AG10803 (cell line): ENCODE measurements at regions not wholly inside any gene's neighbourhood (a gene's known extent, or its start where the extent isn't known, plus 50 kb on each side); places are given as distances from the start of the nearest gene placed in this dataset.

Experiments used
- DNase-seq: peaks from one replicate; pipeline ENCODE4 v3.0.0; 2010; ENCODE audit warnings: low read depth
- H3K4me3 ChIP-seq: 2 replicates; pipeline ENCODE4 v1.5.1; 2011; ENCODE audit warnings: mild to moderate bottlenecking, low read length, control low read depth
- TF ChIP-seq, protein P1 (sequence below): conservative IDR thresholded peaks from 2 replicates; pipeline ENCODE4 v1.5.1; 2011; ENCODE audit warnings: mild to moderate bottlenecking, low read length, control low read depth, inconsistent platforms

- TF ChIP-seq, protein P1, sequence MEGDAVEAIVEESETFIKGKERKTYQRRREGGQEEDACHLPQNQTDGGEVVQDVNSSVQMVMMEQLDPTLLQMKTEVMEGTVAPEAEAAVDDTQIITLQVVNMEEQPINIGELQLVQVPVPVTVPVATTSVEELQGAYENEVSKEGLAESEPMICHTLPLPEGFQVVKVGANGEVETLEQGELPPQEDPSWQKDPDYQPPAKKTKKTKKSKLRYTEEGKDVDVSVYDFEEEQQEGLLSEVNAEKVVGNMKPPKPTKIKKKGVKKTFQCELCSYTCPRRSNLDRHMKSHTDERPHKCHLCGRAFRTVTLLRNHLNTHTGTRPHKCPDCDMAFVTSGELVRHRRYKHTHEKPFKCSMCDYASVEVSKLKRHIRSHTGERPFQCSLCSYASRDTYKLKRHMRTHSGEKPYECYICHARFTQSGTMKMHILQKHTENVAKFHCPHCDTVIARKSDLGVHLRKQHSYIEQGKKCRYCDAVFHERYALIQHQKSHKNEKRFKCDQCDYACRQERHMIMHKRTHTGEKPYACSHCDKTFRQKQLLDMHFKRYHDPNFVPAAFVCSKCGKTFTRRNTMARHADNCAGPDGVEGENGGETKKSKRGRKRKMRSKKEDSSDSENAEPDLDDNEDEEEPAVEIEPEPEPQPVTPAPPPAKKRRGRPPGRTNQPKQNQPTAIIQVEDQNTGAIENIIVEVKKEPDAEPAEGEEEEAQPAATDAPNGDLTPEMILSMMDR = no peak
- DNase-seq = no peak
- H3K4me3 ChIP-seq = no peak overlapping the region
Measured at GRCh38 chr18:64876833-64877232, 727.9 kb upstream of the LINC00305 start.

DNA sequence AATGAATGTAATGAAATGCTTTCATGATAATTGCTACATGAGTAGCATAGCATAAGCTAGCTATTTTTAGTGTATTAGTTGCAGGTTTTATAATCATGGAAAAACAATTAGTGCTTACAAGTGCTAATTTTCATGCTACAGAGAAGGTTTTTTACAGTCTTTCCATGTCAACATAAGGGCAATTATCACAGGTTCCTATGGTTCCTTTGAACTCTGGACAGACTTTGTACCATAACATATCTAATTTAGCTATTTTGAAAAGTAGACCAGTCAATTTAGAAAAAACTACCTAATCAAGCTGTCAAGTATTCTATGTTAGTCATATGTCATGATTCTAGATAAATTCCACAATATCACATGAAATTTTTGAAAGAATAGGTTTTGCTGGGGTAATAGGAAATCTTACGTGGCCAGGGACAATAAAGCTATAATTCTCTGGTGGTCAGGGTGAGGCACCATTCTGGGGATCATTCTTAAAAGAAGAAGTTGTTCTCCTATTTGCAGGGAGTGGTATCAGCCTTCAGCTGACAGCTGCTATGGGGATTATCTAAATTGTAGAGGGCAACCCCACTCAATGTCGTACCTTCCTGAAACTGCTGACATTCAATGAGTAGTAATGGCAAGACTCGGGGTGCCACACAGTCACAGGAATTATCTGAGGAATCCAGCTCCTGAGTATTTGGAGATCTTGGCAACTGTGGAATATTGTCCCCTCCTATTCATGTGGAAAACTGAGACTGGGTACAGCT lies 724.0 kb upstream of the LINC00305 start:
- DNase-seq = no peak
- H3K4me3 ChIP-seq = no peak overlapping the region
- TF ChIP-seq, protein P1 = no peak

GRCh38 chr18:64854112-64854511 lies 705.2 kb upstream of the LINC00305 start:
- DNase-seq = no peak
- no peak overlapping the region for H3K4me3 ChIP-seq
- TF ChIP-seq, protein P1 = no peak

GRCh38 chr18:64852281-64852680 lies 703.4 kb upstream of the LINC00305 start:
- no peak for DNase-seq
- H3K4me3 ChIP-seq = no peak overlapping the region
- TF ChIP-seq, protein P1 = no peak

GRCh38 chr18:64851726-64852125 lies 702.8 kb upstream of the LINC00305 start:
- no peak overlapping the region for H3K4me3 ChIP-seq
- TF ChIP-seq, protein P1 = no peak
- no peak for DNase-seq

GRCh38 chr18:64850791-64851190 lies 701.9 kb upstream of the LINC00305 start:
- DNase-seq = no peak
- H3K4me3 ChIP-seq = no peak overlapping the region
- TF ChIP-seq, protein P1 = no peak

- DNase-seq = no peak
- TF ChIP-seq, protein P1 = no peak
- H3K4me3 ChIP-seq = no peak overlapping the region
Measured at GRCh38 chr18:64840911-64841701, 692.2 kb upstream of the LINC00305 start.
